ENCODE measurements at regions not wholly inside any gene's neighbourhood (a gene's known extent, or its start where the extent isn't known, plus 50 kb on each side); places are given as distances from the start of the nearest gene placed in this dataset.
"Not testable (repeated sequence)": the region's sequence is repeated elsewhere in the genome, so short reads cannot be mapped to it uniquely, and the experiment has no call there.

DNA sequence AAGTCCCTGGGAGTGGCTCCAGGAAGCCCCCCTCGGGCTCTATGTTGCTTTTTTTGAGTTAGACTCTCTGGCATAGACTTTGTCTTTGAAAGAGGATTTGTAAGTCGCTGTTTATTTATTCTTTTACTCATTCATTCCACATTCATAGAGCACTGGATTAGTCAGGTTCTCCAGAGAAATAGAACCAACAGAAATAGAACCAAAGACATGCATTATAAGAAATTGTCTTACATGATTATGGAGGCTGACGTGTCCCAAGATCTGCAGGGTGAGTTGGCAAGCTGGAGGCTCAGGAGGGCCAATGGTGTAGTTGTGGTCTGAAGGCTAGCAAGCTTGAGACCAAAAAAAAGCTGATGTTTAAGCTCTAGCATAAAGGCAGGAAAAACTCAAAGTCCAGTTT lies 98.3 kb upstream of the CHD6 start:
- no peak for DNase-seq

GRCh38 chr20:41715526-41715925 lies 97.3 kb upstream of the CHD6 start:
- DNase-seq = no peak

- DNase-seq = no peak
Observed at GRCh38 chr20:41714030-41714429, 95.9 kb upstream of the CHD6 start.

DNA sequence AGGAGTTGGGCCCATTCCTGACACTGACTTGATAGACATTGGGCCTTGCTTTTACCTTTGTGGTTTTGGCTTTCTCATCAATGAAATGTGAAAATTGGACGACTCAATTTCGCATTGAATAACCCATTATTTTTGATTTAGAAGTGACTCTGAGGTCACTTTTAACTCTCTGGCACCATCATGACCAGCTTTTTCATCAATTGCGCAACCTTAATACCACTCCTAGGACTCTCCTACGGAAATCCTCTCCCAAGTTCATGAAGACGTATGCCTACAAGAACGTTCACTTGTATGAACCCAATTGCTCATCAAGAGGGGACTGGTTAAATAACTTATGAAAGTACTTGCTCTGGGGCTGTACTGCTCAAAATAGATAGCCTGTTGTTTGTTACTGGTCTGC lies 86.7 kb upstream of the CHD6 start:
- DNase-seq = no peak

DNA sequence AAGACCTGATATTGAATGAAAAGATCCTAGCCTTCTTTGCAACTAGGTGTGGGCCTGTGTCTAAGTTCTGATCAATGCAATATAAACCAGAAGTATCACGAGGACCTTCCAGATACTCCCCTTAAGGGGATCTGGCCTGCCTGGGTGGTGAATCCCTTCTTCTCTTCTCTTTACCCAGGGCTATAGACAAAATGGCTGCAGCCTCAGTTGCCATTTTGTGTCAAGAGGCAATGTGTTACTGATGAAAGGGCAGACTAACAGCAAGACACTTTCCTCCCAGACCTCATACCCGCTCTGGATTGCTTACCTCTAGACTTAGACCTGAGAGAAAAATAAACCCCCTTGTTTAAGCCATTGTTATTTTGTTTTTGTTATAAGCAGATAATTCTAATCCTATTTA lies 84.5 kb upstream of the CHD6 start:
- DNase-seq = no peak

DNA sequence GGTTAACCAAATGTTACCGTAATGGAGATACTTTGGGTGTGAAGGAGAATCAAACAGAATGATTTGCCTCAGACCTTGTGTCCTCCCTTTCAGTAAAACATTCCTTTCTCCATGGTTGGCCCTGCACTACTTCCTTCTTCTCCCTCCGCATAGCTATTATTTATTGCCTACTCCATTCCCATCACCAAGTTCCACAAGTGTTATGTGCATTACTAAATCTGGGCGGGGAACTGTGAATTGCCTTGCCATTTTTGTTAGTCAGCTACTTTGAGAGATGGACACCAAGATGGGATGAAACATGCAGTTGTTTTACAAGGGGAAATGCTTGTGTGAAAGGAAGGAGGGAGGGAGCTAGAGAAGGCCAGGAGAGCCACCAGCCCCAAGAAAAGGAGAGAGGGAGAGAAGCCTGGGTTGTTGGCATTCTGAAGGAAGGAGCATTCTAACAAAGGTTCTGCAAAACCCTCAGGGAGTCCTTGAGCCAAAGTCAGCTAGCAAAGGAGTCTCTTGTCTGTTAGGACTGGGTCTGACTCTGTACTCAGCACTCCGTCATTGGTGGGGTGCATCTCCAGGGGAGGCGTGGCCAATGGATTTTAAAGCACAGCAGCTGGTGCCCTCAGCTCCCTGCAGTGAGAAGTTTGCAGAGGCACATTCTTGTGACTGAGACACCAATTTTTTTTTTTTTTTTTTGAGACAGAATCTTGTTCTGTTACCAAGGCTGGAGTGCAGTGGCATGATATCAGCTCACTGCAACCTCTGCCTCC lies 83.6 kb upstream of the CHD6 start:
- DNase-seq = no peak

DNA sequence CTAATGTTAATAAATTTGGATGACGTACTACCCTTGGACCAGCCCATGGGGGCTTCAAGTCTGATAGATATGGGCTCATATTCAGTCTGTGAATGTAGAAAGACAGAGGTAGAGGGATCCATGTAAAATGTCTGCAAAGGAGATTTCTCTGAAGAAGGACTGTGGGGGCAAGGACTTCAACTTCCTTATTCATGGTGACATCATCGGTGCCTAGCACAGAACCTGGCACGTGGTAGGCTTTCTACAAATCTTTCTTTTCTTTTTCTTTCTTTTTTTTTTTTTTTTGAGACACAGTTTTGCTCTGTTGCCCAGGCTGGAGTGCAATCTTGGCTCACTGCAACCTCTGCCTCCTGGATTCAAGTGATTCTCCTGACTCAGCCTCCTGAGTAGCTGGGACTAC lies 81.5 kb upstream of the CHD6 start:
- DNase-seq = not testable (repeated sequence)

DNA sequence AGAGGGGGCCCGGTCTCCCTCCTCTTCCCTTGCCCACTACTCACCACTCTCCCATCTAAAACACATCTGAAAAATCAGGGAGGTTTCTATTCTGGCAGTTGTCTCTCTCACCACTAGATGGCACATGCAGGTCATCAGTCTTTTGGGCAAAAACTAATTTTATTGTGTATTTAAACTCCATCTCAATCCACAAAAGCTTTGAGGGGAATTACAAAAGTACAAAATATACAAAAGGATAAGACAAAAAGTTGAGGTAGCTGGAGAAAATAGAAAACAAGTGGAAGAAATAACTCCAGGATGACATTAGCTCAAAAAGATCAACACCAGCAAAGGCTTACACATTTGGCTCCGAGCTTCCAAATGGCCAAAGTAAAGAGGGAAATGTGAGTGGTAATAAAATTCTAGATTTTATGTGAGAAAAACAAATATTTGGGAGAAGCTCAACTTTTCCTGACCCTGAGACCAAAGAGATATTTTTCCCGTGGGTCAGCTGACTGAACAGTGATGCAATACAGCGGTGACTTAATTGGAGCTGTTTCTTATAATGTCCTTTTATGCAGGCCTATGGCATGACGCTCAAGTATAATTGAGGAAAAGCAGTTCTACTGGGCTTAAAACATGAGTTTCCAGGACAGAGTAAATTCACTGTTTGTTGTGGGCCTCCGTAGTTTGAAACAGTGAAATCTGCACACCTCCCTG lies 79.8 kb upstream of the CHD6 start:
- DNase-seq = peak; percentile 31 to 53

GRCh38 chr20:41696428-41696827 lies 78.3 kb upstream of the CHD6 start:
- no peak for DNase-seq

GRCh38 chr20:41694796-41695195 lies 76.6 kb upstream of the CHD6 start:
- no peak for DNase-seq

DNA sequence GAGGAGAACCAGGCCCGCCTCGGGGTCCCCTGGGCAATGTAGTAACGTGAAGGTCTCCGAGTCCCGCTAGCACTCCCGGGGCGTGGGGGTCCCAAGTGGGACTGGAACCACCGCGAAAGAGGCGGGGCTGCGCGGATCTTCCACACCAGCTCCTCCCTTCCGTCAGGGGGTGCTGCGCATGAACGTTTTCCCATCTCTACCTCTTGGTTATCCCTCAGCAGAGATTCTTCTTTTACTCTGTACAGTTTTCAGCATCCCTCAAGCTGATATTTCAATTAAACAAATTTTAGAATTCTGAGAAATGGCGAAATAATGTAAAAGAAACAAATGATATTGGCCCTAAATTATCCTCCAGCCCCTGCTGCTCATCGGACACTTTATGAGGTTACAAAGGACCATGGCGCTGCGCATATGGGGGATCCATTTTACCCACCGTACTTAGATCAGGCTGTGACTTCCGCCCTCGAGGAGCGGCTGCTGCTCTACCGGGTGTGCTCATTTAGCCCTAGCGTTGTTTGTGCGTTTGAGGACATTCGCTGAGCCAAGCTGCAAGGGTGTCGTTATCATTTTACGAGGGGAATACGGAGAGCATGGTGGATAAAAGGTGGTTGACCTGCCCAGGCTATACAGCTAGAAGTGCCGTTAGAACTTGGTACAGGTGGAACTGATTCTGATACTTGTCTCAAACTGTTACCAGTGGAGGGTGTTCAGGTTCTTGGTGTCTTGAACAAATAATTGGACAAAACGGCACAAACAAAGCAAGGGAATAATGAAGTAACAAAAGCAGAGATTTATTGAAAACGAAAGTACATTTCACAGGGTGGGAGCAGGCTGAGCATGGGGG lies 75.2 kb upstream of the CHD6 start:
- DNase-seq = peak; percentile 91 to 95

DNA sequence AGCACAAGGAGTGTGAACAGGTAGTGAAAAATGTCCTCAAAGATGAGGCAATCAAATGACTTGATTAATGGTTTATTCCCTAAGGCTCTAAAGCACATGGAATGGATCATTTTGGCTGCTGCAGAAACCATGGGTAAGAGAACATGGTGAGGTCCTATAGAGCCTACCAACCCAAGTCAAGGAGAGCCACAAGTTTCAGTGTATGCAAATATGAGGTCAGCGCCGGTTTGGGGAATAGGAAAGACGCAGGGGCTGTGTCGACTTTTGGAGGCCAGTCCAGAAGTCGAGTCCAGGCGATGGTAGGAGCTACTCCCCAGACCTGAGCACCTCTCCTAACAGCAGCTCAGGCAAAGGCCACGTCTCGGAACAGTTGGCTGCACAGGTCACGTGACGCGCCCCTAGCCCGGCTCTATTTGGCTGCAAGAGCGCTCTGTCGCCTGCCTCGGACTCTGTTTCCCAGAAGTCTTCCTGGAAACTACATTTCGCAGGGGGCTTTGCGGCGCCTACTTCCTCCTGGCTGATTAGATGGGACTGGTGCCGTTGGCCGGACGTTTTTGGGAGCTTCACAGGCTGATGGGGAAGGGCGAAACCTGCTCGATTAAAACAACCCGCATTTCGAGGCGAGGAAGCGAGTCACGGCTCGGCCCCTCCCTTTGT lies 74.4 kb upstream of the CHD6 start:
- DNase-seq = peak; percentile 59 to 76

- no peak for DNase-seq
Observed at GRCh38 chr20:41691443-41691842, 73.3 kb upstream of the CHD6 start.

DNA sequence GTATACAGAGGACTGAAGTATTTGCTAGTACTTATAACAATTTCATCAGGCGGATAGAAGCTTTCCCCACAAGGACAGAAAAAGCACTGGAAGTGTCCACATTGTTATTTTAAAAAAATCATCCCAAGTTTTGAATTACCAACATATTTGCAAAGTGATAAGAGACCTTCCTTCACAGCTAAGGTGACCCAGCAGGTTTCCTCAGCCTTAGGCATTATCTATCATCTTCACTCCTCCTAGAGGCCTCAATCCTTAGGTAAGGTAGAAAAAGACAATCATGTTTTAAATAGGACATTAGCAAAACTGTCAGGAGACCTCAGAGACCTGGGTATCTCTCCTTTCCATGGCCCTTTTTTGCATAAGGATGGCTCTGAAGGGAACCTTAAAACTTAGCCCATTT lies 72.5 kb upstream of the CHD6 start:
- DNase-seq = no peak

DNA sequence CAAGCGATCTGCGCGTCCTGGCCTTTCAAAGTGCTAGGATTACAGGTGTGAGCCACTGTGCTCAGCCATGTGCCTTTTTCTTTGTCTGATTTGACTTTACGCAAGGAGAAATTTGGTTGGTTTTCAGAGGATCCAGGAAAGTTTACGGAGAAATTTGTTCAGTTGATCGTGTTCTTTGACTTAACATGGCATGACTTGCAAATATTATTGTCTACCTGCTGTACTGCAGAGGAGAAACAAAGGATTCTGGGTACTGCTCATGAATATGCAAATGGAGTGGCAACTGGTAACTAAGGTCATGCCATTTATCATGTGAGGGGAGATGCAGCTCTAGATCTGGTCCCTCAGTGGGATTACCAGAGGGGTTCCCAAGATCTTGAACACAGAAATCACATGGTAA lies 68.8 kb upstream of the CHD6 start:
- no peak for DNase-seq

DNA sequence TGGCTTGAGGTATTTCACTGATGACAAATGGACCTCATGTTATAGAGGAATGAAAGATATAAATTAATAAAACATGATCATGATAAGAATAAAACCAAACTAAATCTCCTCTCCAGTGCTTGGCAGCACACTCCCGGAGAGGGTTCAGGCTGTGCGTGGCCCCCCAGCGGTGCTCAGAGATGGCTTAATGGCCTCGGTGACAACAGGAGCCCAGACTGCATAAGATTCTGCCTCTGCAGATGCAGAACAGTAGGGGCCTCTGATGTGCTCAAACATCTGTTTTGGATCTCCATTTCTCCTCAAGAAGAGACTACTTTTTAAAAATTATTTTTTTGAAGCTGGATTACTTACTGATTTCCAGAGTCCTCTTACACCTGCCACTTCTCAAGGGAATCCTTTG lies 67.0 kb upstream of the CHD6 start:
- not testable (repeated sequence) for DNase-seq

- no peak for DNase-seq
Observed at GRCh38 chr20:41678799-41679198, 60.6 kb upstream of the CHD6 start.

DNA sequence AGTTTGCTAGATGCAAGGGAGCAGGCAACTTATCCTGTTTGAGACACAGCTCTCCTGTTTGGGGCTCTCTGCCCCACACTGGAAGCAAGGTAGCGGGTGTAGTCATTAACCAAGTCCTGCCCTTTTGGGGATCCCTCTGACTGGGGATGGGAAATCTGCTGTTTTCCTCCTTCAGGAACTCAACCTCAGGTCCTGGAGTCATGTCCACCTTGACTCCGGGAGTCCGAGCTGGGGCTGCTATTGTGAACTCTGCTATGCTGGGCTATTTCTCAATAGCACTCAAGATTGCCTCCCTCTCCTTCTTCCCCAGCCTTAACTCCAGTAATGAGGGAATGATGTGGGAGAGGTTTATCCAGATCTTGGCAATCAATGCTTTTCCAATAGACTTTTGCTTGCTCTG lies 54.1 kb upstream of the CHD6 start:
- no peak for DNase-seq

- DNase-seq = no peak
Observed at GRCh38 chr20:41671143-41671542, 53.0 kb upstream of the CHD6 start.

GRCh38 chr20:41670631-41671030 lies 52.5 kb upstream of the CHD6 start:
- no peak for DNase-seq

GRCh38 chr20:41669708-41670263 lies 51.6 kb upstream of the CHD6 start:
- no peak for DNase-seq

- DNase-seq = no peak
Observed at GRCh38 chr20:41668057-41668749, 50.0 kb upstream of the CHD6 start.

Measured in NCI-H2081 (cell line).